Glomerular endothelial cell (primary cell): ENCODE measurements at regions not wholly inside any gene's neighbourhood (a gene's known extent, or its start where the extent isn't known, plus 50 kb on each side); places are given as distances from the start of the nearest gene placed in this dataset.

Source experiments
- DNase-seq: peaks from one replicate; pipeline ENCODE4 v3.0.0-alpha.2; 2011; ENCODE audit warnings: low read depth, low spot score; ENCODE audit errors: extremely low read depth

DNA sequence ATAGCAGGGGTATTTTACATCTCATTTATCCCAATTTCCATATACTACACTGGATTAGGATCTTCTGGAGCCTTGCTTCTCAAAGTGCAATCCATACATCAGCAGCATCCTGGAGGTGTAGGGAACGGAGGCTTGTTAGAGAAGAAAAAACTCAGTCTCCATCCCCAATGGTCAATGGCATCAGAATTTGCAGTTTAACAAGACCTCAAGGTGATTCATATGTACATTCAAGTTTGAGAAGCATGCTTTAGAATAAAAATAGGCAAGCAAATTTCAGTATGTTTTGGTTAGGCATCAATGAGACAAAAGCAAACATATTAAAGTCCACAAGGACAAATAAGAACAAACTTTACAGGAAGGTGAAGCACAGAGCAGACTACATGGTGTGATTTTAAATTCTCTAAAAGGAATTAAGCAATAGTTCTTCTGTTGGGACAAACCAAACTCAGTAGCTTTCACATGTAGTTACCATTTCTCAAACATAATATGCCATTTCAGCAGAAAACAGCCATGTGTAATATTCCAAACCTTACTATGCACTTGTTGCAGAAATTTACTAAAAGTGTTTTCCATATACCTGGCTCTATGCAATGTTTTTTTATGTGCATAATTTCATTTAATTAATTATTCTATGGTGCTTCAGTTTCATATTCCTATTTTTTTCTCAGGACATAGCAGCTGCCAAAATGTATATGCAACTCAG is 360.3 kb upstream of the NECTIN3 start:
- DNase-seq: no peak

GRCh38 chr3:110711851-110712516 is 359.6 kb upstream of the NECTIN3 start:
- DNase-seq: no peak

DNA sequence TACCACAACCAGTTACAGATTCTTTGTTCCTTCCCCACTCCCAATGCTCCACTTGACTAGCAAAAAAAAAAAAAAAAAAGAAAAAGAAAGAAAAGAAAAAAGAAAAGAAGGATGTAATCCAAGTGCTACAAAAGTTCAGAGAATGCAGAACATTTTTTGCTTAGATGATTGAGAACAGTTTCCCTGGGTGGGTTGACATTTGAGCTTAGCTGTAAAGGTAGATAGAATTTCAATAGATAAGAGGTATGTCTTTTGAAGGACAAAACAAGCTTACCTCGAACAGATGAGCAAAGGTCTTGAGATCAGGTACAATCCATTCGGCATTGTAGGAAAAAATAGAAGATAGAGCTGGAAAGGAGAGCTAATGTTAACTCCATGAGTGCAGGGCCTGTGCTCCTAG is 344.6 kb upstream of the NECTIN3 start:
- DNase-seq: no peak

GRCh38 chr3:110731148-110731547 is 340.5 kb upstream of the NECTIN3 start:
- DNase-seq: no peak

DNA sequence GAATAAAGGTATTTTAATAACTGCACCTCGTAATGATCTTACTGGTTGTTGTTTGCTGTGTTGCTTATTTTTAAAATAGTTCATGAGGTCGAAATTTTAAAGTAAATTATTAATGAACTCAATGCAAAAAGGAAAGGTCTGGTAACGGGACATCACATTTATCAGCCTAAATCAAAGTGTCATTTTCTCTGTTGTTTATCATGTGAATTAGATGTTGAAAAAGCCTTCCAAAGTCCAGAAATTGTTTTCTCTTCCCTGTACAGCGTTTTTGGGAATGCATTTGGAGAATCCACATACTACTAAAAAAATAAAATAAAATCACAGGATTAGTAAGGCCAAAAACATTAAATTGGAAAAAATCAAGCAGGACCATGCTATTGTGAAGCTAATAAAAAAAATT is 339.2 kb upstream of the NECTIN3 start:
- DNase-seq: no peak

GRCh38 chr3:110733045-110733444 is 338.6 kb upstream of the NECTIN3 start:
- no peak for DNase-seq

GRCh38 chr3:110734524-110734923 is 337.1 kb upstream of the NECTIN3 start:
- DNase-seq: no peak

GRCh38 chr3:110736332-110736731 is 335.3 kb upstream of the NECTIN3 start:
- no peak for DNase-seq

- no peak for DNase-seq
Measured at GRCh38 chr3:110738531-110738930, 333.1 kb upstream of the NECTIN3 start.

DNA sequence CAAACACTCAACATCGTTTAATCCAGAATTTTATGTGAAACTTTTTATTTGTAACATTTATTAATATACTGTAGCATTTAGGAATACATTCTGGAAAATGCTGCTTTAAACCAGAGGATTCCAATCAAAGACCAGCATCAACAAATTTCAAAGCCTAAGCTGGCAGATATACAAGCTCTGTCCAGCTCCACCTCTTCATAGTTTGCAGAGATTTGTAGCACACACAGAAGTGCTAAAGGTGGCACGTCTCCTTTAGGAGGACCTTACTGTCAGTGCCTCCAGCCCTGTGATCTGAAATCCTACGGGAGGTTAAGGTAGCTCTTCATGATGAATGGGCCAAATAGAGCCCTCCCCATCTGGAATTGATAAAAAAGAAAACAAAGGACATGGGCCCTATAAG is 329.7 kb upstream of the NECTIN3 start:
- no peak for DNase-seq

- no peak for DNase-seq
Measured at GRCh38 chr3:110743202-110743601, 328.4 kb upstream of the NECTIN3 start.

- no peak for DNase-seq
Measured at GRCh38 chr3:110743984-110744383, 327.6 kb upstream of the NECTIN3 start.

DNA sequence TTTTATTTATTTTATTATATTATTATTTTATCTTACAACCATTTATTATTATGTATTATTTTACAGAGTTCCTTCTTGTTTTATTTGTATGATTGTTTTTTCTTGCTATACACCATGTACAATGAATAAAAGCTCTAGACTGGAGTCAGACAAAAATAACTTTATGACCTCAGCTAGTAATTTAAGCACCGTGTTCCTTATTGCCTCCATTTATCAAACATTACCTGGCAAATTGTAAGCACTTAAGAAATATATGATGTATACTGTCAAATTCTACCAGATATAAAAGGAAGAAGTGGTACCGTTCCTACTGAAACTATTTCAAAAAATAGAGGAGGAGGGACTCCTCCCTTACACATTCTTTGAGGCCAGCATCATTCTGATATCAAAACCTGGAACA is 326.9 kb upstream of the NECTIN3 start:
- DNase-seq: no peak

- DNase-seq: no peak
Measured at GRCh38 chr3:110749006-110749405, 322.6 kb upstream of the NECTIN3 start.

DNA sequence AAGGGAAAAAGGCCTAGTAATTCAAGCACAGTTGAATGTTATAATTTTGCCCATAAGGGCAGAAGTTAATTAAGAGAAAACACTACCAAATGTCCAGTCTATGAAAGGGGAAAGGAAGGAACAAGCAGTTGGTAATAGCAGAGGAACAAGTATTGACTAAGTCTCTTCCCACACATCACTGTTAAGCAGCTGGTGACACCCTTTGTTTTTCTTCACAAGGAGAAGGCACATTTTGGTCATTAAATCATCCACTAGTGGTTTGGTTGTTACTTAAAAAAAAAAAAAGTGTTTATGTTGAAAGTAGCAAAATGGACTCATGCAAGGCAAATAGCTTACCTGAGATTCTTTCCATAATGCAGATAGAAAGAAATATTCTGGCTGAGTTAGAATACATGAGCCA is 321.4 kb upstream of the NECTIN3 start:
- no peak for DNase-seq

- no peak for DNase-seq
Measured at GRCh38 chr3:110752307-110752706, 319.3 kb upstream of the NECTIN3 start.

DNA sequence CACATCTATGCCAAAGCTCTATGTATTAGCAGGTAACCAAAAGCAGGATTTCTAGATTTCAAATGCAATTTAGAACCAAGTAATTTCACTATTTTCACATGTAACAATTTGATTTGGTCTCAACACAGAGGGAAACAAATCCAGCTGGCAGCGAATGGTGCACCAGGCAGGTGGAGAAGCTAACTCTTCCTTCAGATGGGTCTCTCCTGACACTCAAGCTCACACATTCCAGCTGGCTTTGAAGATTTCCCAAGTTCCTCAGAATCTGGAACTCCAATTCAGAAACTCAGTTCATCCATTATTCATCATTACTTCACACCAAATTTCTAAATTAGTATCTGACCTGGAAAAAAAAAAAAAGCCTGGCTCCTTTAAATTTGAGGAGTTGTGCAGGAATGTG is 318.1 kb upstream of the NECTIN3 start:
- no peak for DNase-seq

- no peak for DNase-seq
Measured at GRCh38 chr3:110754212-110754916, 317.3 kb upstream of the NECTIN3 start.

GRCh38 chr3:110755345-110755744 is 316.3 kb upstream of the NECTIN3 start:
- no peak for DNase-seq

- DNase-seq: no peak
Measured at GRCh38 chr3:110756705-110757104, 314.9 kb upstream of the NECTIN3 start.

DNA sequence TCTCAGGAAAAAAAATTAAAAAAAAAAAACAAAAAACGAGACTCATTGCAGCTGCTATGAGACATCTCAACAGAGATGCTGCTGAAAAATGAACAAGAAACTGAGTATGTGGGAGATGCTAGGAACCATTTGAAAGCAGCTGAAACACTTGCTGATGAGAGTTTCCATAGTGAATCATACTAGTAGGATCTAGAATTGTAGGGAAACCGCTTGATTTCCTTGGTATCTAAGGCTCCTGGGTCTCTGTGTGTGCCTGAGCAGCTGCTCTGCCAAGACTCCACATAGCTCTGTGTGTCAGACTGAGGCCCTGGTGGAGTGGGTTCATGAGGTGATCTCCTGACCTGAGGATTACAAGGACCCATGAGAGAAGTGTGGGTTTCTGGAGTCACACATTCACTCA is 313.4 kb upstream of the NECTIN3 start:
- DNase-seq: no peak

DNA sequence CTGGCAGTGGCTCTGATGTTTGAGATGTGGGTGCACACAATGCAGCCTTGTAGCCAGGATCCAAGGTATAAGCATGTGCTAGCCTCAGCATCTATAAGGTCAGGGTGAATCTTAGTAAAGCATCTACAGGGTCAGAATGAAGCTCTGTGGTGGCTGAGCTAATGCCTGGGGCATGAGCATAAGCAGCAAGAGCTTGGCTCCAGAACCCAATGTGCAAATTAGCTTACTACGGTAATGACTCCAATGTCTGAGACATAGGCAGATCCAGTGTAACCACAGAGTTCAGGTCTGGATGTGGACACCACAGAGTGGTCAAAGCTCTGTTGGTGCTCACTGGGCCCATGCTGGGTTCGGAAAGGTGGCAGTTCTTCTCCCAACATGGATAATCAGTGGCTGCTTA is 304.5 kb upstream of the NECTIN3 start:
- no peak for DNase-seq
